SK-N-SH (cell line): ENCODE measurements at regions not wholly inside any gene's neighbourhood (a gene's known extent, or its start where the extent isn't known, plus 50 kb on each side); places are given as distances from the start of the nearest gene placed in this dataset.
"Not testable (repeated sequence)": the region's sequence is repeated elsewhere in the genome, so short reads cannot be mapped to it uniquely, and the experiment has no call there.

ENCODE experiments used
- CTCF ChIA-PET: fragments of 300-600, 350-600 bp; formaldehyde crosslinking; extraction: SDS; loops from one replicate; lab custom pipeline; 2021; lab: Yijun Ruan, JAX
- POLR2A ChIA-PET: fragments of 350-600 bp; sonication (Branson Sonifier 250); formaldehyde crosslinking; extraction: SDS; loops from one replicate; lab custom pipeline; 2020; ENCODE audit warnings: antibody characterized with exemption, inconsistent platforms; lab: Yijun Ruan, JAX
- DNase-seq: peaks from one replicate; pipeline ENCODE4 v3.0.0; 2012
- H2AFZ ChIP-seq: fragments of 200-600 bp; sonication (generic); 2 replicates; pipeline ENCODE4 v1.8.1; 2016; ENCODE audit warnings: antibody characterized with exemption, mild to moderate bottlenecking, low read depth
- H3F3A ChIP-seq: fragments of 200-600 bp; sonication (generic); replicated peaks from 2 replicates; pipeline ENCODE3; 2016; ENCODE audit warnings: antibody characterized with exemption, mild to moderate bottlenecking; ENCODE audit not compliant: insufficient read depth
- H3K27ac ChIP-seq, 2 experiments: fragments of 200-500 bp in 1 of 2; fragments of 200-600 bp in 1 of 2; sonication (Bioruptor generic) in 1 of 2; sonication (generic), shearing (Covaris generic) in 1 of 2; 2 replicates each; pipeline versions ENCODE4 v1.5.1 to v1.6.1; 2014 to 2016; ENCODE audit warnings: low read depth in 2 of 2, inconsistent platforms in 1 of 2, low read length in 1 of 2, mild to moderate bottlenecking in 1 of 2, mixed read lengths in 1 of 2
- H3K27me3 ChIP-seq: fragments of 200-600 bp; sonication (generic), shearing (Covaris generic); 2 replicates; pipeline ENCODE4 v1.6.1; 2016; ENCODE audit warnings: mixed run types; ENCODE audit not compliant: insufficient read depth
- H3K36me3 ChIP-seq, 2 experiments: fragments of 200-500 bp in 1 of 2; fragments of 200-600 bp in 1 of 2; sonication (Bioruptor generic) in 1 of 2; sonication (generic) in 1 of 2; replicated peaks in 1 of 2; 2 replicates each; pipeline versions ENCODE3 to v1.5.1; 2014 to 2016; ENCODE audit warnings: low read length in 1 of 2, mild to moderate bottlenecking in 1 of 2; ENCODE audit not compliant: insufficient read depth in 2 of 2, control insufficient read depth in 1 of 2
- H3K4me1 ChIP-seq, 2 experiments: fragments of 200-500 bp in 1 of 2; fragments of 200-600 bp in 1 of 2; sonication (Bioruptor generic) in 1 of 2; sonication (generic), shearing (Covaris generic) in 1 of 2; 2 replicates each; pipeline versions ENCODE4 v1.5.1 to v1.6.1; 2014 to 2016; ENCODE audit warnings: low read depth in 1 of 2, low read length in 1 of 2, mixed run types in 1 of 2; ENCODE audit not compliant: insufficient read depth in 2 of 2, control insufficient read depth in 1 of 2
- H3K4me2 ChIP-seq: fragments of 200-600 bp; sonication (generic), shearing (Covaris generic); 2 replicates; pipeline ENCODE4 v1.6.1; 2017; ENCODE audit warnings: mixed run types
- H3K4me3 ChIP-seq, 2 experiments: fragments of 200-500 bp in 1 of 2; fragments of 200-600 bp in 1 of 2; sonication (Bioruptor generic) in 1 of 2; sonication (generic), shearing (Covaris generic) in 1 of 2; 2 replicates each; pipeline versions ENCODE4 v1.5.1 to v1.8.1; 2014 to 2016; ENCODE audit warnings: low read depth in 2 of 2, inconsistent platforms in 1 of 2, low read length in 1 of 2, mild to moderate bottlenecking in 1 of 2, mixed read lengths in 1 of 2, moderate library complexity in 1 of 2
- H3K79me2 ChIP-seq: fragments of 200-600 bp; sonication (generic); 2 replicates; pipeline ENCODE4 v1.8.1; 2017; ENCODE audit warnings: mild to moderate bottlenecking; ENCODE audit not compliant: insufficient read depth
- H3K9ac ChIP-seq: fragments of 200-600 bp; sonication (generic); 2 replicates; pipeline ENCODE4 v1.6.1; 2017; ENCODE audit warnings: mixed run types
- H3K9me2 ChIP-seq: fragments of 200-600 bp; sonication (generic); 2 replicates; pipeline ENCODE4 v1.6.1; 2017; ENCODE audit warnings: mixed run types
- H3K9me3 ChIP-seq: fragments of 200-600 bp; sonication (generic); 2 replicates; pipeline ENCODE4 v1.6.1; 2017; ENCODE audit warnings: mixed run types, mild to moderate bottlenecking, moderate library complexity
- H4K20me1 ChIP-seq: fragments of 200-600 bp; sonication (generic); 2 replicates; pipeline ENCODE4 v1.6.1; 2017; ENCODE audit warnings: mild to moderate bottlenecking, mixed run types; ENCODE audit not compliant: insufficient read depth
- CHD2 ChIP-seq: fragments of 150-350 bp; IDR thresholded peaks from 2 replicates; pipeline ENCODE4 v1.6.1; 2018; ENCODE audit warnings: low read length; ENCODE audit not compliant: partially characterized antibody
- EP300 ChIP-seq, 2 experiments: IDR thresholded peaks; 2 replicates each; pipeline versions ENCODE4 v1.4.0 to v1.6.1; 2012; ENCODE audit warnings: borderline replicate concordance in 1 of 2, low read depth in 1 of 2, low read length in 1 of 2
- FOXM1 ChIP-seq: IDR thresholded peaks from 2 replicates; pipeline ENCODE4 v1.4.0; 2012; ENCODE audit warnings: low read depth, mild to moderate bottlenecking
- GATA2 ChIP-seq: sonication (generic); formaldehyde crosslinking; IDR thresholded peaks from 2 replicates; pipeline ENCODE4 v1.5.0; 2020; ENCODE audit warnings: mild to moderate bottlenecking, missing genetic modification reagents
- RFX5 ChIP-seq: IDR thresholded peaks from 2 replicates; pipeline ENCODE4 v1.6.1; 2012; ENCODE audit warnings: mild to moderate bottlenecking, improper control_type of control experiment, low read length
- TCF12 ChIP-seq: IDR thresholded peaks from 2 replicates; pipeline ENCODE4 v1.4.0; 2012
- TEAD4 ChIP-seq: IDR thresholded peaks from 2 replicates; pipeline ENCODE4 v1.4.0; 2012; ENCODE audit warnings: mild to moderate bottlenecking, borderline replicate concordance; ENCODE audit not compliant: insufficient read depth
- WGBS: methylation state at CpG from one replicate; pipeline ENCODE4 v1.1.6; 2017; ENCODE audit warnings: low lambda C conversion rate; 5-methylcytosine and 5-hydroxymethylcytosine counted together
- TF ChIP-seq, protein P1 (sequence below): IDR thresholded peaks from 2 replicates; pipeline ENCODE4 v1.4.0; 2012; ENCODE audit warnings: low read depth, borderline replicate concordance

DNA sequence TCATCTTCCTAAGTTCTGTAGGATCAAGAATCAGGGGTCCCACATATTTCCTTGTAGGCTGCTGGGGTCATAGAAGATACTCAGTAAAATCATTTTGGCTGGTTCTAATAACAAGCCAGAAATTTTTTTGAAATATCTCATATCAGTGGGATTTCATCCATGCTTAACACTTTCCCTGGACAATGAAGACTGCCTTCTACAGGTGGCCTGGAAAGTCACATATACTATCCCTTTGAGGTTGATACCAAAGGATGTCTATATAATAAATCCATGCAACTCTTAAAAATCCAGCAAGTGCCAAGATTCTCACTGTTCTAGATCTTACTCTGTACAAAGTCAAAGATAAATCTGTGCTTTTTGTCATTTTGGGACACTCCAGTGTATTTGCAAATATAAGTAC is 225.8 kb upstream of the NEBL start:
- Histone ChIP-seq H3K9me3 (no peaks in the 10 kb centered on the region), H3K4me3 (no peak overlapping the region), H4K20me1 (no peaks in the 10 kb centered on the region), H3K4me1 (peaks cover 0 to 2% of the 10 kb centered on the region in 2 experiments; a peak in 1 of 4 replicates), H3K79me2 (no peaks in the 10 kb centered on the region), H3K9me2 (no peaks in the 10 kb centered on the region), H3K4me2 (no peak overlapping the region), H3F3A (no peaks in the 10 kb centered on the region), H3K9ac (no peak overlapping the region), H3K36me3 (no peaks in the 10 kb centered on the region), H2AFZ (no peak overlapping the region), H3K27me3 (no peaks in the 10 kb centered on the region), H3K27ac (no peak overlapping the region)
- ChIA-PET CTCF (interaction anchor here (0.9 to 1.9 kb wide), 2 partner anchors 13 to 44 kb away, joined by 4 read pairs; no protein-coding TSS in a partner anchor), POLR2A (no interaction called here)
- DNase-seq, result no peak
- TF ChIP-seq FOXM1 (no peak), TEAD4 (no peak), EP300 (IDR thresholded peaks at IDR 0.05; ENCODE audit: borderline replicate concordance in 1 of 2, low read depth in 1 of 2, low read length in 1 of 2) (no peak), TCF12 (no peak)

DNA sequence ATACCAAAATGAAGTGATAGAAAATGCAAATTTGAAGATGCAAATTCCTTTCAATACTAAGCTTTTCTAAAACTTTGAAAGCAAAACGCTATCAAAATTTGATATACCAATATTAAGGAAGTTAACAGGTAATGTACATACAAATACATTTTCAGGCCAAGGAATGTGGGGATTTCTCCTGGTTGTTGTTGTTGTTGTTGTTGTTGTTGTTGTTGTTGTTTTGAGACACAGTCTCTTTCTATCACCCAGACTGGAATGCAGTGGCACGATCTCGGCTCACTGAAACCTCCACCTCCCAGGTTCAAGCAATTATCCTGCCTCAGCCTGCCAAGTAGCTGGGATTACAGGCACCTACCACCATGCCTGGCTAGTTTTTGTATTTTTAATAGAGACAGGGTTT is 224.7 kb upstream of the NEBL start:
- H3K36me3 ChIP-seq, H3K4me2 ChIP-seq, H3K4me1 ChIP-seq, H3K79me2 ChIP-seq, CTCF ChIA-PET, H3K9me2 ChIP-seq, H2AFZ ChIP-seq, H3F3A ChIP-seq, H4K20me1 ChIP-seq, H3K4me3 ChIP-seq, H3K27ac ChIP-seq, H3K9ac ChIP-seq, DNase-seq, H3K9me3 ChIP-seq, H3K27me3 ChIP-seq, POLR2A ChIA-PET: not testable (repeated sequence)
- 89% methylated on average over 3 of the region's 3 CpGs for WGBS

DNA sequence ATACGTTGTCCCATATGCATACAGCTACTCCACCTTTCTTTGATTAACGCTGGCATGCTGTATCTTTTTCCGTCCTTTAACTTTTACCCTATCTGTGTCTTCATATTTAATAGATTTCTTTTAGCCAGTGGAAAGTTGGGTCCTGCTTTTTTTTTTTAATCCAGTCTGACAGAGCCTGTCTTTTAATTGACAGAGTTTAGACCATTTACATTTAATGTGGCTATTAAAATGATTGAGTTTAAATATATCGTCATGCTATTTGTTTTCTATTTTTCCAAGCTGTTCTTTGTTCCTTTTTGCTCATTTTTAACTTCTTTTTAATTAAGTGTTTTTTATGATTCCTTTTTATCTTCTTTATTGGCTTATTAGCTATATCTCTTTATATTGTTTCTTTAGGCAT is 217.6 kb upstream of the NEBL start:
- Histone ChIP-seq H3K9me3 (peaks cover 17% of the 10 kb centered on the region), H2AFZ (no peak overlapping the region), H3K36me3 (no peaks in the 10 kb centered on the region), H3K4me2 (no peak overlapping the region), H4K20me1 (no peaks in the 10 kb centered on the region), H3F3A (no peaks in the 10 kb centered on the region), H3K4me1 (no peaks in the 10 kb centered on the region), H3K79me2 (no peaks in the 10 kb centered on the region), H3K4me3 (no peak overlapping the region), H3K27ac (no peak overlapping the region), H3K9ac (no peak overlapping the region), H3K9me2 (no peaks in the 10 kb centered on the region), H3K27me3 (no peaks in the 10 kb centered on the region)
- 80% methylated on average over 4 of the region's 4 CpGs for WGBS
- CTCF ChIA-PET, result no interaction called here
- POLR2A ChIA-PET, result no interaction called here
- no peak for TF ChIP-seq RFX5
- TF ChIP-seq, protein P1, sequence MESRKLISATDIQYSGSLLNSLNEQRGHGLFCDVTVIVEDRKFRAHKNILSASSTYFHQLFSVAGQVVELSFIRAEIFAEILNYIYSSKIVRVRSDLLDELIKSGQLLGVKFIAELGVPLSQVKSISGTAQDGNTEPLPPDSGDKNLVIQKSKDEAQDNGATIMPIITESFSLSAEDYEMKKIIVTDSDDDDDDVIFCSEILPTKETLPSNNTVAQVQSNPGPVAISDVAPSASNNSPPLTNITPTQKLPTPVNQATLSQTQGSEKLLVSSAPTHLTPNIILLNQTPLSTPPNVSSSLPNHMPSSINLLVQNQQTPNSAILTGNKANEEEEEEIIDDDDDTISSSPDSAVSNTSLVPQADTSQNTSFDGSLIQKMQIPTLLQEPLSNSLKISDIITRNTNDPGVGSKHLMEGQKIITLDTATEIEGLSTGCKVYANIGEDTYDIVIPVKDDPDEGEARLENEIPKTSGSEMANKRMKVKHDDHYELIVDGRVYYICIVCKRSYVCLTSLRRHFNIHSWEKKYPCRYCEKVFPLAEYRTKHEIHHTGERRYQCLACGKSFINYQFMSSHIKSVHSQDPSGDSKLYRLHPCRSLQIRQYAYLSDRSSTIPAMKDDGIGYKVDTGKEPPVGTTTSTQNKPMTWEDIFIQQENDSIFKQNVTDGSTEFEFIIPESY, result no peak
- no peak for TF ChIP-seq GATA2 (CRISPR knock-in tag)
- no peak for TF ChIP-seq TEAD4
- no peak for TF ChIP-seq CHD2
- no peak for TF ChIP-seq FOXM1
- TF ChIP-seq TCF12, result no peak
- no peak for DNase-seq
